Endodermal cell (in vitro differentiated cells): ENCODE measurements at regions not wholly inside any gene's neighbourhood (a gene's known extent, or its start where the extent isn't known, plus 50 kb on each side); places are given as distances from the start of the nearest gene placed in this dataset.

Experiments used
- DNase-seq: peaks from one replicate; pipeline ENCODE4 v3.0.0-alpha.2; 2017
- H3K27ac ChIP-seq: 2 replicates; pipeline ENCODE4 v1.5.1; 2013; ENCODE audit warnings: mild to moderate bottlenecking, low read depth, low read length, moderate library complexity
- H3K27me3 ChIP-seq: 2 replicates; pipeline ENCODE4 v1.6.1; 2013; ENCODE audit warnings: mild to moderate bottlenecking, low read length, moderate library complexity; ENCODE audit not compliant: insufficient read depth, control insufficient read depth, poor library complexity, severe bottlenecking
- H3K36me3 ChIP-seq: 2 replicates; pipeline ENCODE4 v1.7.0; 2013; ENCODE audit warnings: mild to moderate bottlenecking, low read length, moderate library complexity; ENCODE audit not compliant: control insufficient read depth, insufficient read depth
- H3K4me1 ChIP-seq: one replicate; pipeline ENCODE4 v1.7.0; 2013; ENCODE audit warnings: low read length; ENCODE audit not compliant: control insufficient read depth, insufficient read depth
- H3K4me3 ChIP-seq: 2 replicates; pipeline ENCODE4 v1.5.1; 2013; ENCODE audit warnings: mild to moderate bottlenecking, low read length, moderate library complexity
- H3K9ac ChIP-seq: 2 replicates; pipeline ENCODE4 v1.6.1; 2013; ENCODE audit warnings: mild to moderate bottlenecking, low read length, moderate library complexity; ENCODE audit not compliant: poor library complexity, severe bottlenecking; ENCODE audit errors: extremely low read depth
- H3K9me3 ChIP-seq: 2 replicates; pipeline ENCODE4 v1.6.1; 2013; ENCODE audit warnings: mild to moderate bottlenecking, low read length, moderate library complexity; ENCODE audit not compliant: control insufficient read depth
- H3K27ac Mint-ChIP-seq: 2 replicates; pipeline ENCODE4 v1.8.0; 2020; ENCODE audit warnings: mixed read lengths
- H3K27me3 Mint-ChIP-seq: 2 replicates; pipeline ENCODE4 v1.8.0; 2021; ENCODE audit warnings: mild to moderate bottlenecking, mixed read lengths; ENCODE audit not compliant: insufficient read depth
- H3K36me3 Mint-ChIP-seq: 2 replicates; pipeline ENCODE4 v1.8.0; 2020; ENCODE audit warnings: low read depth, mixed read lengths
- H3K4me1 Mint-ChIP-seq: 2 replicates; pipeline ENCODE4 v1.8.0; 2020; ENCODE audit warnings: mixed read lengths
- H3K4me3 Mint-ChIP-seq: 2 replicates; pipeline ENCODE4 v1.8.0; 2020; ENCODE audit warnings: mild to moderate bottlenecking, moderate library complexity, mixed read lengths
- H3K9me3 Mint-ChIP-seq: 2 replicates; pipeline ENCODE4 v1.8.0; 2020; ENCODE audit warnings: mild to moderate bottlenecking, mixed read lengths
- CTCF ChIP-seq: fragments of 200-600 bp; sonication (generic); conservative IDR thresholded peaks from 2 replicates; pipeline ENCODE4 v1.5.0; 2021; ENCODE audit warnings: antibody characterized with exemption, mild to moderate bottlenecking
- WGBS, 2 experiments: methylation state at CpG; one replicate each; pipeline versions ENCODE4 v1.1.5 to v1.1.7; 2013; ENCODE audit warnings: missing lambda C conversion rate in 2 of 2, mixed read lengths in 1 of 2; ENCODE audit not compliant: insufficient coverage in 1 of 2, insufficient read length in 1 of 2; 5-methylcytosine and 5-hydroxymethylcytosine counted together

GRCh38 chr11:112864672-112865071, 96.5 kb upstream of the NCAM1 start:
- no peaks in the 10 kb centered on the region for H3K36me3 ChIP-seq
- Mint-ChIP-seq H3K4me1 (no peaks in the 10 kb centered on the region), H3K27ac (no peak overlapping the region), H3K36me3 (no peaks in the 10 kb centered on the region), H3K4me3 (no peak overlapping the region), H3K27me3 (peaks cover 31% of the 10 kb centered on the region), H3K9me3 (peaks cover 14% of the 10 kb centered on the region)
- H3K4me3 ChIP-seq: no peak overlapping the region
- no peak for TF ChIP-seq CTCF
- H3K9ac ChIP-seq: no peak overlapping the region
- WGBS, 2 experiments: 93 to 97% methylated on average over 9 of the region's 9 CpGs
- peaks cover 6% of the 10 kb centered on the region for H3K27me3 ChIP-seq
- H3K27ac ChIP-seq: no peak overlapping the region
- H3K4me1 ChIP-seq: no peaks in the 10 kb centered on the region
- DNase-seq: no peak
- peaks cover 7% of the 10 kb centered on the region for H3K9me3 ChIP-seq

GRCh38 chr11:112871909-112872500, 89.2 kb upstream of the NCAM1 start:
- WGBS, 2 experiments: 85 to 90% methylated on average over 4 to 6 of the region's 7 CpGs
- H3K27me3 ChIP-seq: no peaks in the 10 kb centered on the region
- no peaks in the 10 kb centered on the region for H3K9me3 Mint-ChIP-seq
- no peak for DNase-seq
- H3K4me1 ChIP-seq: no peaks in the 10 kb centered on the region
- H3K27ac ChIP-seq: peak overlapping the region; percentile 72
- TF ChIP-seq CTCF: no peak
- no peak overlapping the region for H3K27ac Mint-ChIP-seq
- H3K36me3 Mint-ChIP-seq: no peaks in the 10 kb centered on the region
- no peaks in the 10 kb centered on the region for H3K36me3 ChIP-seq
- H3K4me1 Mint-ChIP-seq: no peaks in the 10 kb centered on the region
- H3K4me3 ChIP-seq: no peak overlapping the region
- H3K9ac ChIP-seq: no peak overlapping the region
- peaks cover 12% of the 10 kb centered on the region for H3K27me3 Mint-ChIP-seq
- H3K4me3 Mint-ChIP-seq: no peak overlapping the region
- no peaks in the 10 kb centered on the region for H3K9me3 ChIP-seq

- H3K27ac ChIP-seq: no peak overlapping the region
- Mint-ChIP-seq H3K27me3 (peaks cover 10% of the 10 kb centered on the region), H3K36me3 (no peaks in the 10 kb centered on the region), H3K4me1 (no peaks in the 10 kb centered on the region), H3K9me3 (no peaks in the 10 kb centered on the region), H3K27ac (no peak overlapping the region), H3K4me3 (no peak overlapping the region)
- no peak for TF ChIP-seq CTCF
- H3K4me3 ChIP-seq: no peak overlapping the region
- no peaks in the 10 kb centered on the region for H3K9me3 ChIP-seq
- H3K36me3 ChIP-seq: no peaks in the 10 kb centered on the region
- no peaks in the 10 kb centered on the region for H3K27me3 ChIP-seq
- DNase-seq: no peak
- 86 to 100% methylated on average over 2 to 3 of the region's 3 CpGs for WGBS, 2 experiments
- H3K9ac ChIP-seq: no peak overlapping the region
- H3K4me1 ChIP-seq: no peaks in the 10 kb centered on the region
These were observed 86.2 kb upstream of the NCAM1 start for GRCh38 chr11:112874980-112875379.
